Stimulated activated CD8-positive, alpha-beta memory T cell treated with anti-CD3 and anti-CD28 coated beads, Interleukin-15, amount 100 ng/mL, for 4 hours (primary cell): ENCODE measurements at regions not wholly inside any gene's neighbourhood (a gene's known extent, or its start where the extent isn't known, plus 50 kb on each side); places are given as distances from the start of the nearest gene placed in this dataset.

Experiments
- DNase-seq, 2 donors: peaks; one replicate each; pipeline ENCODE4 v3.0.0-alpha.2; 2020; ENCODE audit warnings: low read depth in 2 of 2

DNA sequence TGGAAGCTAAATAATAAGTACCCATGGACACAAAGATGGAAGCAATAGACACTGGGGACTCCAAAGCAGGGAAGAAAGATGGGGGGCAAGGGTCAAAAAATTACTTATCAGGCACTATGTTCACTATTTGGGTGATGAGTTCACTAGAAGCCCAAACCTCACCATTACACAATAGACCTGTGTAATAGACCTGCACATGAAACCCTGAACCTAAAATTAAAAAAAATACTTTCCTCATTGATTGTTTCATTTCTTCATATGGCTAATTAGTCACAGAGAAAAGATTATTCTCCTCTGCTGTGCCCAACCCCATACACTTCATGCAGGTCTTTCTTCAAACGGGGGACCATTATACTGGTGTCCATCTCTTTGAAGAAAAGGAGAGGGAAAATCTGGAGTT is 213.0 kb upstream of the DTNBP1 start:
- DNase-seq: no peak

- no peak for DNase-seq
Observed at GRCh38 chr6:15874821-15875220, 212.0 kb upstream of the DTNBP1 start.

DNA sequence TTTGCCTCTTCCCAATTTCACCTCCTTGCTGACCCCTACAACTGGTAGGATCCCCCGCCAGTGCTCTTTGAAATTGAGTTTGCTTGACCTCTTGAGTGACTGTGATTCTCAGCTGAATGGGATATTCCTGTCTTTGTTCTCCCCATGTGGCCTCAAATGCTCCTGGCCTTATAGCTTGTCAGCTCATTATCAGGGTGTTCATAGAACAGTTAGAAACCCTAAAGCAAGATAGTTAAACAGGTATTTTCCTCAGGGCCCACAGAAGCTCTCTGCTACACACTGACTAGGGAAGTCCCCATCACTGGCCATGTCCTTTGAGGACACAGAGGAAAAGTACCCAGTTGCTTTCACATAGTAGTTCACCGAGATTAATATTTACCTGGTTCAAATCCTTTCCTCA is 211.5 kb upstream of the DTNBP1 start:
- DNase-seq: no peak

GRCh38 chr6:15872241-15873103 is 209.6 kb upstream of the DTNBP1 start:
- DNase-seq: no peak

GRCh38 chr6:15871276-15871675 is 208.4 kb upstream of the DTNBP1 start:
- DNase-seq: no peak

DNA sequence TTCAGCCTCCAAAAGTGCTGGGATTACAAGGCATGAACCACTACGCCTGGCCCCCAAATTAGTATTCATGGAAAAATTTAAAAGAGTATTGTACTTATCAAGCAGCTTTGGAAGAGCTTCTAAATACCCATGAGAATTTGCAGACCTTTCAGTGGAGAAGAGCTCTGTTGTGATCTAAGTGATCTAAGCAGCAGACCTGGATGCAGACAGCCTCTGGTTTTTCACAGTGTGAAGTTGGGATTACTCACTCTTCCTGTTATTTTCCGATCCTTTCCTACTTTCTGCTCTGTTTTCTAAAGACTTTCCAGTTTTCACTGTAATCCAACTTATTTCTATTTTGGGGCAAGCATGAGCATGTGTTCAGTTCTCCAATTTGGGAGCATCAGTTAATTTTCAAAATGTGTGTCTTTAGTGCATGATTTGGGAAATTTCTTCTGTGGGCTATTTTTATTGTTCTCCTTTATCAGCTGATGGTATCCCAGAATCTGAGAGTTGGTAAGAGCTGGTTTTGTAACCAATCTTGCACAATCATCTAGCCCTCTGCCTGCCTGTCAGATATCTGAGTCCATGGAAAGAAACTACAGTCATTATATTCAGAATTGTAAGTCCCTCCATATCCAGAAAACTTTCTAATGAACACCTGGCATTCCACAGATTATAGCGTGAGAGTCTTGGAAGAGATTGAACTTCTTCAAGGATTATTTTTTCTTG is 207.7 kb upstream of the DTNBP1 start:
- DNase-seq: no peak

DNA sequence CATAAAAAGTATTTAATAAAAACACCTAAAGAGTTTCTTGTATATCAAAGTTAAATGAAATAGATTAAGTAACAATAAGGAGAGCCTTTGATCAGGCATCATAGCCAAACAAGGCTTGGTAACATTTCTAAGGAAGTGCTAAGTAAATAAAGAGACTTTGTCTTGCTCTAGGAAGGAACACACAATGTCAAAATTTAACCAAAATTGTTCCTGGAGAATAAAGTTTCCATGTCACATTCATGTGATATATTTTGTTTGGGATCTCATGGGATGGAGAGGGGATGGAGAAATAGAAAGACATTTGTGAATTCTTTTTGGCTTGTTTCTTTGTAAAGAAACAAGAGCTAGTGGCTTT is 201.9 kb upstream of the DTNBP1 start:
- DNase-seq: no peak

DNA sequence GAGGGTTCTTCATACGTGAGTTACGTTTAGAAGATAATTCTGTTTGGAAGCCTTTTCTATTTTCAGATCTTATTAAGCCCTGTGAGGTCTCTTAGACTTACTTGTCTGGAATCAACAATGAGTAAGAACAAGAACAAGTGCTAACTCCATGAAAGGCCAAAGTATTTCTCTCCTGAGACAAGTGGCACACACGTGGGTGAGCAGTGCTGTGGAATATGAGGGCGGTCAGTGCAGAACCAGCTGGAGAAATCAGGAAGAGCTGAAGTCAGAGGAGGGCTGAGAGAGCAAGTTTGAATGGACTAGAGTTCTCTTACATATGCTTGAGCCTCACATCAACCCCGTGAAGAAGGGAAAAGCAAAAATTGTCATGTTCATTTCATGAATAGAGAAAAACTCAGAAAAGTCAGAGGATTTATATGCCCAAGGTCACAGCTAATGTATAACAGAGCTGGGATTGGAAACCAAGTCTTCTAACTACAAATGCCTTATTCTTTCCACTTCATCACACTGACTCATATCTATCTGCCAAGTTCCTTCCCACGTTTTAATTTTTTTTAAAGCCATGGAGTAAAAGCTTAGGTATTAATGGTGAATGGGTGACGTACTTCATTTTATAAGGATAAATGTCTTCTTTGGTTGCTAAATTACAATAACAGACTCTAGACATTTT is 201.3 kb upstream of the DTNBP1 start:
- no peak for DNase-seq

- no peak for DNase-seq
Observed at GRCh38 chr6:15862810-15863209, 200.0 kb upstream of the DTNBP1 start.

DNA sequence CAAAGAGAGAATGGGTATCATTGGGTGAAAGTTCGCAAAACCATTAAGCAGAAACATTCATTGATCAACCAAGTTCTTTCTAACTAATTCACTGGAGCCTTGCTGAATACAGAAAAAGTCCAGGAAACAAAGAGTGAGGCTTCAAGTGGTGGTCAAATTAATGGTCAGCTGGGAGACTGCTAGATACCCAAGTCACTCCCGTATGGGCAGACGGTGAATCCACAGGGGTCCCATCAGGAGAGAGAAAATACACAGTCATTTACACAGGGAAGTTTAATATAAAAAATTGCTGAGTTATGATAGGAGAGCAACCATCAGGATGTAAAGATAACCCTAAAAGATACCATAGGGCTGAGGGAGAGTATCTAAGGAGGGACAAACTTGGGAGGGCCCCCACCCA is 198.7 kb upstream of the DTNBP1 start:
- DNase-seq: no peak

- DNase-seq: no peak
Observed at GRCh38 chr6:15854826-15855710, 192.2 kb upstream of the DTNBP1 start.

DNA sequence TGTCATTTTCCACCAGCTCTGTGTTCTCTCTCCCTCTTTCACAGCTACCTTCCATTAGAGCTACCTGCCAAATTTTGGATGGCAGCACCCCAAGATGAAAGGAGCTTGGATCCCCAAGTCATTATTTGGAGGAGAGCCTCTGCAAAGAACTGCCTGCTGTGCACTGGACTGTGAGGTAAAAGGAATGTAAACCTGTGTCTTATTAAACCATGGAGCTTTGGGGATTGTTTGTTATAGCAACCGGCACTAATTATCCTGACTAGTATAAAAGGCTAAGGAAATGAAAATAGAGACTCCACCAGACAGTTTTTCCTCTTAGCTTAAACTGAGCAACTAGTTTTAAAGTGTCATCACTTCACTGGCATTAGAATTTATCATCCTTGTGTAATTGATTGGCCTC is 191.6 kb upstream of the DTNBP1 start:
- DNase-seq: no peak

DNA sequence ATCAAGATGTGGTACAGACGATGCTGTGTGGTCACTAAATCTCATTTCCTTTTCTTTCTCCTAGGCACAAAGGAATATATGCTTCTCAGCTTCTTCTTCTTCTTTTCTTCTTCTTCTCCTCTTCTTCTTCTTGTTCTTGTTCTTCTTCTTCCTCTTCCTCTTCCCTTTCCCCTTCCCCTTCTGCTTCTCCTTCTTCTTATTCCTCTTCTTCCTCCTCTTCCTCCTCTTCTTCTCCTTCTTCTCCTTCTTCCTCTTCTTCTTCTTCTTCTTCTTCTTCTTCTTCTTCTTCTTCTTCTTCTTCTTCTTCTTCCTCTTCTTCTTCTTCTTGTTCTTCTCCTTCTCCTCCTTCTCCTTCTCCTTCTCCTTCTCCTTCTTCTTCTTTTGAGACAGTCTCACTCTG is 190.4 kb upstream of the DTNBP1 start:
- no peak for DNase-seq

DNA sequence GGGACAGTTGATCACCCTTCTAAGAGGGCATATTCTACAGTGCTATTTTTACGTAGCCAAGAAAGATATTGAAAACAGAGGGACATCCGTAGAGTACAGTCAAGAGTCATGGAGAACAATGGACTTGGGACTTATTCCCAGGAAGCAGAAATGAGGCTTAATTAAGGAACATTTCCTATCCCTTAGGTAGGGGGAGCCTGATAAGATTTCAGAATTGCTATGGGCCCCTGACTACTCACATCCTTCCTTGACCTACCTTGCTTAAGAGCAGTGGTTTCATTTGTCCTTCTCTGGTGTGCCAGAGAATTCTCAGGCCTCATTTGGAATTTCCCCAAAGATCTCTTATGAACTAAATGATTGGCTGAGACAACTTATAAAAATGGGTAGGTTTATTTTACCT is 189.5 kb upstream of the DTNBP1 start:
- no peak for DNase-seq

- no peak for DNase-seq
Observed at GRCh38 chr6:15849395-15849794, 186.6 kb upstream of the DTNBP1 start.

- DNase-seq: no peak
Observed at GRCh38 chr6:15845492-15845891, 182.7 kb upstream of the DTNBP1 start.

GRCh38 chr6:15843764-15844163 is 180.9 kb upstream of the DTNBP1 start:
- no peak for DNase-seq

GRCh38 chr6:15843226-15843625 is 180.4 kb upstream of the DTNBP1 start:
- no peak for DNase-seq

- DNase-seq: no peak
Observed at GRCh38 chr6:15842727-15843117, 179.9 kb upstream of the DTNBP1 start.

- no peak for DNase-seq
Observed at GRCh38 chr6:15841937-15842726, 179.3 kb upstream of the DTNBP1 start.

DNA sequence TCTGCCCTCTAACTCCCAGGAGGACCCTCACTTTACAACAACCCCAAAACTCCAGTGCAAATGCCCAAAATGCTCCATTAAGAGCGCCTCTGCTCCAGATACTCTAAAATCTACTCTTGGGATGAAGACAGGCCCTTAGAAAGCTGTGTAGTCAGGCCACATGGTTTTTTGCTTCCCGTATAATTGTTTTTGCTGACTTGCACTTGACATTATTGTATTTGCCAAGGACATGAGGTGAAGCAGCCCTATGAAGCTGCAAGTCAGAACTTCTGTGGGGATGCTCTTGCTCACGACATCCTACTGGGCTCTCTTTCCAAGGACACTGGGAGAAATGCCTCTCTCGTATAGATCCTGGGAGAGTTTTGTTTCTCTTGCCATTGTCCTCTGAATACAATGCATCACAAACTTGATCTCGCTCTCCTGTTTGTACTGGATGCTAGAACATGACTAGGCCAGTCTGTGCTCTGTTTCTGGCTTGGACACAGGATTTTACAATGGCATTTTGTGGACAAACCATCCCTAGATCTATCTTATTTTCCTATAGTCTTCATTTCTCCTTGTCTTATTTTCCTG is 177.2 kb upstream of the DTNBP1 start:
- no peak for DNase-seq
